Neural progenitor cell (in vitro differentiated cells): ENCODE measurements at regions not wholly inside any gene's neighbourhood (a gene's known extent, or its start where the extent isn't known, plus 50 kb on each side); places are given as distances from the start of the nearest gene placed in this dataset.

Experiments used
- CTCF ChIP-seq: fragments of 200-600 bp; sonication (generic); IDR thresholded peaks from 2 replicates; pipeline ENCODE4 v1.5.1; 2017; ENCODE audit warnings: antibody characterized with exemption, mild to moderate bottlenecking
- EZH2 ChIP-seq: fragments of 200-600 bp; sonication (generic); IDR thresholded peaks from 2 replicates; pipeline ENCODE4 v1.6.1; 2017; ENCODE audit warnings: antibody characterized with exemption, mild to moderate bottlenecking, moderate library complexity

- TF ChIP-seq EZH2 (no peak), CTCF (no peak)
Observed at GRCh38 chr2:890214-890613, 60.4 kb upstream of the SNTG2 start.
